ENCODE measurements at regions not wholly inside any gene's neighbourhood (a gene's known extent, or its start where the extent isn't known, plus 50 kb on each side); places are given as distances from the start of the nearest gene placed in this dataset.
A peak's percentile ranks its signal among the peaks of the same experiment; 100 is the strongest.

- TF ChIP-seq ZMAT4 (CRISPR knock-in tag; IDR thresholded peaks at IDR 0.05) (no peak), USF2 (CRISPR knock-in tag; IDR thresholded peaks at IDR 0.05) (no peak), SP1 (CRISPR knock-in tag; conservative IDR thresholded peaks at IDR 0.05) (no peak), TEAD4 (CRISPR knock-in tag; IDR thresholded peaks at IDR 0.05) (no peak), NFYB (CRISPR knock-in tag; conservative IDR thresholded peaks at IDR 0.05; ENCODE audit: low read depth) (no peak), ATF1 (CRISPR knock-in tag; IDR thresholded peaks at IDR 0.05) (no peak), ZNF671 (CRISPR knock-in tag; IDR thresholded peaks at IDR 0.05) (no peak), KAT7 (CRISPR knock-in tag; IDR thresholded peaks at IDR 0.05; ENCODE audit: borderline replicate concordance) (peak; percentile 29; the same call in 1 of the 2 replicates), CBFB (CRISPR knock-in tag; IDR thresholded peaks at IDR 0.05; ENCODE audit: low read depth) (no peak), TCF7 (CRISPR knock-in tag; IDR thresholded peaks at IDR 0.05; ENCODE audit: low read depth) (no peak), FOXK1 (CRISPR knock-in tag; IDR thresholded peaks at IDR 0.05) (no peak), CTCF (IDR thresholded peaks at IDR 0.05) (no peak), ZBTB43 (CRISPR knock-in tag; IDR thresholded peaks at IDR 0.05) (no peak), NR3C1 (CRISPR knock-in tag; conservative IDR thresholded peaks at IDR 0.05; ENCODE audit: low read depth) (0 out of 2 replicates have a peak, but pooled peaks have one; percentile 50), TP53 (CRISPR knock-in tag; IDR thresholded peaks at IDR 0.05) (peak; percentile 35; the same call in 1 of the 2 replicates), FOXP1 (CRISPR knock-in tag; IDR thresholded peaks at IDR 0.05; ENCODE audit: borderline replicate concordance) (no peak), RORB (CRISPR knock-in tag; IDR thresholded peaks at IDR 0.05) (no peak), JAZF1 (CRISPR knock-in tag; IDR thresholded peaks at IDR 0.05) (no peak), HMGA2 (CRISPR knock-in tag; IDR thresholded peaks at IDR 0.05) (no peak), GTF2I (CRISPR knock-in tag; conservative IDR thresholded peaks at IDR 0.05) (no peak), ZNF396 (CRISPR knock-in tag; IDR thresholded peaks at IDR 0.05; ENCODE audit: borderline replicate concordance) (no peak), JUN (CRISPR knock-in tag; IDR thresholded peaks at IDR 0.05) (no peak), STAT6 (CRISPR knock-in tag; conservative IDR thresholded peaks at IDR 0.05; ENCODE audit: low read depth) (no peak)
- TF ChIP-seq, protein P1, sequence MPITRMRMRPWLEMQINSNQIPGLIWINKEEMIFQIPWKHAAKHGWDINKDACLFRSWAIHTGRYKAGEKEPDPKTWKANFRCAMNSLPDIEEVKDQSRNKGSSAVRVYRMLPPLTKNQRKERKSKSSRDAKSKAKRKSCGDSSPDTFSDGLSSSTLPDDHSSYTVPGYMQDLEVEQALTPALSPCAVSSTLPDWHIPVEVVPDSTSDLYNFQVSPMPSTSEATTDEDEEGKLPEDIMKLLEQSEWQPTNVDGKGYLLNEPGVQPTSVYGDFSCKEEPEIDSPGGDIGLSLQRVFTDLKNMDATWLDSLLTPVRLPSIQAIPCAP (CRISPR knock-in tag; IDR thresholded peaks at IDR 0.05), result peak; percentile 24; the same call in 1 of the 2 replicates
- TF ChIP-seq, protein P2, sequence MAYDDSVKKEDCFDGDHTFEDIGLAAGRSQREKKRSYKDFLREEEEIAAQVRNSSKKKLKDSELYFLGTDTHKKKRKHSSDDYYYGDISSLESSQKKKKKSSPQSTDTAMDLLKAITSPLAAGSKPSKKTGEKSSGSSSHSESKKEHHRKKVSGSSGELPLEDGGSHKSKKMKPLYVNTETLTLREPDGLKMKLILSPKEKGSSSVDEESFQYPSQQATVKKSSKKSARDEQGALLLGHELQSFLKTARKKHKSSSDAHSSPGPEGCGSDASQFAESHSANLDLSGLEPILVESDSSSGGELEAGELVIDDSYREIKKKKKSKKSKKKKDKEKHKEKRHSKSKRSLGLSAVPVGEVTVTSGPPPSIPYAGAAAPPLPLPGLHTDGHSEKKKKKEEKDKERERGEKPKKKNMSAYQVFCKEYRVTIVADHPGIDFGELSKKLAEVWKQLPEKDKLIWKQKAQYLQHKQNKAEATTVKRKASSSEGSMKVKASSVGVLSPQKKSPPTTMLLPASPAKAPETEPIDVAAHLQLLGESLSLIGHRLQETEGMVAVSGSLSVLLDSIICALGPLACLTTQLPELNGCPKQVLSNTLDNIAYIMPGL (CRISPR knock-in tag; IDR thresholded peaks at IDR 0.05), result no peak
- TF ChIP-seq, protein P3, sequence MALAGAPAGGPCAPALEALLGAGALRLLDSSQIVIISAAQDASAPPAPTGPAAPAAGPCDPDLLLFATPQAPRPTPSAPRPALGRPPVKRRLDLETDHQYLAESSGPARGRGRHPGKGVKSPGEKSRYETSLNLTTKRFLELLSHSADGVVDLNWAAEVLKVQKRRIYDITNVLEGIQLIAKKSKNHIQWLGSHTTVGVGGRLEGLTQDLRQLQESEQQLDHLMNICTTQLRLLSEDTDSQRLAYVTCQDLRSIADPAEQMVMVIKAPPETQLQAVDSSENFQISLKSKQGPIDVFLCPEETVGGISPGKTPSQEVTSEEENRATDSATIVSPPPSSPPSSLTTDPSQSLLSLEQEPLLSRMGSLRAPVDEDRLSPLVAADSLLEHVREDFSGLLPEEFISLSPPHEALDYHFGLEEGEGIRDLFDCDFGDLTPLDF (CRISPR knock-in tag; IDR thresholded peaks at IDR 0.05), result no peak
These were observed 97.1 kb downstream of the TNFAIP2 start (continued) for GRCh38 chr14:103220134-103220981.

All from WTC11 (cell line).